Hindlimb muscle (tissue), 1 donor: ENCODE measurements at regions not wholly inside any gene's neighbourhood (a gene's known extent, or its start where the extent isn't known, plus 50 kb on each side); places are given as distances from the start of the nearest gene placed in this dataset.
"Not testable (repeated sequence)": the region's sequence is repeated elsewhere in the genome, so short reads cannot be mapped to it uniquely, and the experiment has no call there.

Source experiments
- DNase-seq: peaks from one replicate; pipeline ENCODE4 v3.0.0-alpha.2; 2013

- DNase-seq = no peak
Measured at GRCh38 chr4:79850626-79851025, 222.4 kb downstream of the ANTXR2 start.

- no peak for DNase-seq
Measured at GRCh38 chr4:79848329-79848728, 224.7 kb downstream of the ANTXR2 start.

- no peak for DNase-seq
Measured at GRCh38 chr4:79847411-79847810, 225.6 kb downstream of the ANTXR2 start.

GRCh38 chr4:79842162-79842561 is 230.9 kb downstream of the ANTXR2 start:
- DNase-seq = no peak

GRCh38 chr4:79833857-79834256 is 239.2 kb downstream of the ANTXR2 start:
- DNase-seq = no peak

- DNase-seq = no peak
Measured at GRCh38 chr4:79831701-79832514, 241.1 kb downstream of the ANTXR2 start.

GRCh38 chr4:79831119-79831528 is 241.9 kb downstream of the ANTXR2 start:
- DNase-seq = no peak

- DNase-seq = no peak
Measured at GRCh38 chr4:79827283-79827682, 245.7 kb downstream of the ANTXR2 start.

GRCh38 chr4:79823148-79823763 is 249.8 kb downstream of the ANTXR2 start:
- peak; percentile 9 for DNase-seq

- DNase-seq = no peak
Measured at GRCh38 chr4:79820427-79820826, 252.6 kb downstream of the ANTXR2 start.

- not testable (repeated sequence) for DNase-seq
Measured at GRCh38 chr4:79807933-79808332, 265.1 kb downstream of the ANTXR2 start.

GRCh38 chr4:79798047-79798446 is 275.0 kb downstream of the ANTXR2 start:
- DNase-seq = no peak

GRCh38 chr4:79796948-79797347 is 276.1 kb downstream of the ANTXR2 start:
- DNase-seq = no peak

- no peak for DNase-seq
Measured at GRCh38 chr4:79788884-79789283, 284.1 kb downstream of the ANTXR2 start.

- DNase-seq = no peak
Measured at GRCh38 chr4:79780129-79780528, 292.9 kb downstream of the ANTXR2 start.

- DNase-seq = no peak
Measured at GRCh38 chr4:79772510-79772909, 300.5 kb downstream of the ANTXR2 start.

- DNase-seq = no peak
Measured at GRCh38 chr4:79764120-79764519, 308.9 kb downstream of the ANTXR2 start.

GRCh38 chr4:79763486-79764075 is 309.4 kb downstream of the ANTXR2 start:
- DNase-seq = no peak

- DNase-seq = peak; percentile 11
Measured at GRCh38 chr4:79759793-79760192, 313.2 kb downstream of the ANTXR2 start.

- DNase-seq = no peak
Measured at GRCh38 chr4:79757600-79757999, 315.4 kb downstream of the ANTXR2 start.

- DNase-seq = no peak
Measured at GRCh38 chr4:79756140-79756895, 316.7 kb downstream of the ANTXR2 start.

GRCh38 chr4:79748835-79749234 is 324.2 kb downstream of the ANTXR2 start:
- no peak for DNase-seq

- no peak for DNase-seq
Measured at GRCh38 chr4:79747252-79747651, 325.8 kb downstream of the ANTXR2 start.
